ENCODE measurements at regions not wholly inside any gene's neighbourhood (a gene's known extent, or its start where the extent isn't known, plus 50 kb on each side); places are given as distances from the start of the nearest gene placed in this dataset.

DNA sequence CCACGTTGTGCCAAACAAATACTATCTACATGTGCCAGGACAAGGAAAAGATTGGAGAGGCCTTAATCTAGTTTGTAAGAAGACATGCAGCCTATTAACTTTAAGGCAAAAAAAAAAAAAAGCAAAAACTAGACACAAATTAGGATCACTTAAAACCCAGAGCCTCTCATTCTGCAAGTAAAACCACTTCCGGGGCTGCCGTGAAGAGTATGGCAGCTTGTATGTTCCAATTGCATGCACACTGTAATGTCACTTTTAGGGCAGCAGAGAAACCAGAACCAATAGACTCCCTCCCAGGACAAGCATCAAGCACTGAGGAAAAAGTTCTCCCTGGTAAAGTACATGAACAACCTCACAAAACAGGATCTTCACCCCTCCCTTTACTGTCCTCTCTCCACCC, 70.6 kb downstream of the RSL24D1 start:
- TF ChIP-seq, protein P1, sequence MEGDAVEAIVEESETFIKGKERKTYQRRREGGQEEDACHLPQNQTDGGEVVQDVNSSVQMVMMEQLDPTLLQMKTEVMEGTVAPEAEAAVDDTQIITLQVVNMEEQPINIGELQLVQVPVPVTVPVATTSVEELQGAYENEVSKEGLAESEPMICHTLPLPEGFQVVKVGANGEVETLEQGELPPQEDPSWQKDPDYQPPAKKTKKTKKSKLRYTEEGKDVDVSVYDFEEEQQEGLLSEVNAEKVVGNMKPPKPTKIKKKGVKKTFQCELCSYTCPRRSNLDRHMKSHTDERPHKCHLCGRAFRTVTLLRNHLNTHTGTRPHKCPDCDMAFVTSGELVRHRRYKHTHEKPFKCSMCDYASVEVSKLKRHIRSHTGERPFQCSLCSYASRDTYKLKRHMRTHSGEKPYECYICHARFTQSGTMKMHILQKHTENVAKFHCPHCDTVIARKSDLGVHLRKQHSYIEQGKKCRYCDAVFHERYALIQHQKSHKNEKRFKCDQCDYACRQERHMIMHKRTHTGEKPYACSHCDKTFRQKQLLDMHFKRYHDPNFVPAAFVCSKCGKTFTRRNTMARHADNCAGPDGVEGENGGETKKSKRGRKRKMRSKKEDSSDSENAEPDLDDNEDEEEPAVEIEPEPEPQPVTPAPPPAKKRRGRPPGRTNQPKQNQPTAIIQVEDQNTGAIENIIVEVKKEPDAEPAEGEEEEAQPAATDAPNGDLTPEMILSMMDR (conservative IDR thresholded peaks at IDR 0.05; ENCODE audit: low read depth, low read length): no peak
- TF ChIP-seq EZH2 (IDR thresholded peaks at IDR 0.05; ENCODE audit: low read length, unreplicated experiment): no peak
